HFF-Myc (cell line): ENCODE measurements at regions not wholly inside any gene's neighbourhood (a gene's known extent, or its start where the extent isn't known, plus 50 kb on each side); places are given as distances from the start of the nearest gene placed in this dataset.

Experiments
- DNase-seq: peaks from one replicate; pipeline ENCODE4 v3.0.0-alpha.2; 2011; ENCODE audit warnings: low read depth; ENCODE audit errors: extremely low read depth
- H3K4me3 ChIP-seq: replicated peaks from 2 replicates; pipeline ENCODE4 v1.5.1; 2011; ENCODE audit warnings: low read depth, mild to moderate bottlenecking, control low read depth, low read length
- TF ChIP-seq, protein P1 (sequence below): IDR thresholded peaks from 2 replicates; pipeline ENCODE4 v1.5.1; 2012; ENCODE audit warnings: mild to moderate bottlenecking, low read depth, low read length, control low read depth; ENCODE audit errors: missing control alignments

DNA sequence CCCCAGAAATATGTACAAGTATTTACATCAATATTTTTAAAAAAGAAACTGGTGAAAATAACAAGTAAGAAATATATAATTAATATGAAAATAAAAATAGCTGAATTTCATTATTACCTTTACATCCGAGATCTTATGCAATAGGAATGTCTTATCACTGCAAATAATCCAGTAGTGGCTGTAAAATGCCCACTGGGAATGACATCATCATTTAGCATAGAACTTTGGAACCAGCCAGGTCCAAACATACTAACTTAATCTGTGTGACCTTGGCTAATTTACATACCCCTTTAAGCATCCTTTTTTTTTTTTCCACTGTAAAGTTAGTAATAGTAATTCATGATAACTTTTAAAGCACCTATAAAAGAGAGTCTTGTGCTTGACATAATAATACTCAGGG lies 611.7 kb downstream of the ZIC1 start:
- TF ChIP-seq, protein P1, sequence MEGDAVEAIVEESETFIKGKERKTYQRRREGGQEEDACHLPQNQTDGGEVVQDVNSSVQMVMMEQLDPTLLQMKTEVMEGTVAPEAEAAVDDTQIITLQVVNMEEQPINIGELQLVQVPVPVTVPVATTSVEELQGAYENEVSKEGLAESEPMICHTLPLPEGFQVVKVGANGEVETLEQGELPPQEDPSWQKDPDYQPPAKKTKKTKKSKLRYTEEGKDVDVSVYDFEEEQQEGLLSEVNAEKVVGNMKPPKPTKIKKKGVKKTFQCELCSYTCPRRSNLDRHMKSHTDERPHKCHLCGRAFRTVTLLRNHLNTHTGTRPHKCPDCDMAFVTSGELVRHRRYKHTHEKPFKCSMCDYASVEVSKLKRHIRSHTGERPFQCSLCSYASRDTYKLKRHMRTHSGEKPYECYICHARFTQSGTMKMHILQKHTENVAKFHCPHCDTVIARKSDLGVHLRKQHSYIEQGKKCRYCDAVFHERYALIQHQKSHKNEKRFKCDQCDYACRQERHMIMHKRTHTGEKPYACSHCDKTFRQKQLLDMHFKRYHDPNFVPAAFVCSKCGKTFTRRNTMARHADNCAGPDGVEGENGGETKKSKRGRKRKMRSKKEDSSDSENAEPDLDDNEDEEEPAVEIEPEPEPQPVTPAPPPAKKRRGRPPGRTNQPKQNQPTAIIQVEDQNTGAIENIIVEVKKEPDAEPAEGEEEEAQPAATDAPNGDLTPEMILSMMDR: no peak
- no peak for DNase-seq
- no peak overlapping the region for H3K4me3 ChIP-seq

DNA sequence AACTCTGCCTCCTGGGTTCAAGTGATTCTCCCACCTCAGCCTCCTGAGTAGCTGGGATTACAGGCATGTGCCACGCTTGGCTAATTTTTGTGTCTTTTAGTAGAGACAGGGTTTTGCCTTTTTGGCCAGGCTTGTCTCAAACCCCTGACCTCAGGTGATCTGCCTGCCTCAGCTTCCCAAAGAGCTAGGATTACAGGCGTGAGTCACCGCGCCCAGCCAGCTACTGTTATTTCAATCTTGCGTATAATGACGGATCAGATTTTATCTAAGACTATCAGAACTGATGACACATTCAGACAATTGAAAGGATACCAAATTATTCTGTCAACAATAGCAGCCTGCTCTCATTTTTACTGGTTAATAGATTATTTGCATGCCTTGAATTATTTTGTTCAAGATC lies 612.2 kb downstream of the ZIC1 start:
- no peak for DNase-seq

DNA sequence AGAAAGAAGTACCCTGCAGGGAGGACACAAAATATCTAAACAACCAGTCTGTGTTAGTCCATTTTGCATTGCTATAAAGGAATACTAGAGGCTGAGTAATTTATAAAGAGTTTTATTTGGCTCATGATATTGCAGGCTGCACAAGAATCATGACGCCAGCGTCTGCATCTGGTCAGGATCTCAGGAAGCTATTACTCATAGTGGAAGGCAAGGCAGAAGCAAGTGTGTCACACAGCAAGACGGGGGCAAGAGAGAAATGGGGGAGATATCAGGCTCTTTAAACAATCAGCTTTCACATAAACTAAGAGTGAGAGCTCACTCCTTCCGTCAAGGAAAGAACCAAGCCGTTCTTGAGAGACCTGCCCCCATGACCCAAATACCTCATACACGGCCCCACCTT lies 614.8 kb downstream of the ZIC1 start:
- DNase-seq: no peak
- TF ChIP-seq, protein P1: no peak
- no peak overlapping the region for H3K4me3 ChIP-seq

More for the DNA sequence above, 612.2 kb downstream of the ZIC1 start:
- H3K4me3 ChIP-seq: no peak overlapping the region
- TF ChIP-seq, protein P1: no peak

DNA sequence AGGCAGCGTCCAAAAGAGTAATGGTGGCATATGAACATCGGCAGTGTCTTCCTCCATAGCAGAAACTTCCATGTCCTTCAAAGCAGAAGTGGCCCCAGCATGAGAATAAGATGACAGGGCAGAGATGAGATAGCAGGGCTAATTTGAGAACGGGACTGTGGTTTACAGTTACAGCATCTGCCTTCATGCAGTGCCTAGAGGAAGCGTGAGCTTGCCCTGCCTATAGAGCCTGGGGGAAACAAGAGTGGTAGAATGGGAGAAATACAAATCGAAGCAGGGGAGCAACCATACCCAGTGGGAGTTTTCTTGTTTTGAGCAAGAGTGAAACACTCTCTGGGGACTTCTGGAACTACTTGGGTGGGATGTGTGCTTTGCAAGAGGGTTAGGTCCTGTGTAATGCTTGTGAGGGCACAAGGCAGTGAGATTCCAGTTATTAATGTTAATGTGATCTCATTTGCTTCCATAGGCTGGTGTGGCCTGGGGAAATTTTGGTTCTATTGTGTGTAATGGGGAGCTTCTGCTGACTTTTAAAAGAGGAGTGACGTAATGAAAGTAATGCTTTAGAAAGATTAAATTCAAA lies 616.9 kb downstream of the ZIC1 start:
- no peak for DNase-seq

DNA sequence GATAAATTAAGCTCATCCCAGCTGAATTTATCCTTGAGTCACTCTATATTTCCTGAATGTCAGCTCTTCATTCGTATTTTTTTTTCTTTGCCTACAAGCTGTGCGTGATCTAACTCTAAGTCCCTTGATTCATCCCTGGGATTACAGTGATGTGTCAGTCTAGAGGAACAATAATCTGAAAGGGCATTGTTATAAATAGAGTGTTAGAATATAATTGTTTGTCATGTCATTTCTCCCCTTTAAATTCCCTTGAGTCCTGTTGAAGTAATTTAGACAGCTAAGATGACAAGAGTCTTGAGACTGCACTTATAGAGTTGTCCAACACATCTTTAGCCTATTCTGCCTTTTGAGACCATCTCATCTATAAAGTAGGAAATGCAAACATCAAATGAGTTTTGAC lies 621.8 kb downstream of the ZIC1 start:
- TF ChIP-seq, protein P1: no peak
- no peak for DNase-seq
- H3K4me3 ChIP-seq: no peak overlapping the region

More for the DNA sequence above, 616.9 kb downstream of the ZIC1 start:
- TF ChIP-seq, protein P1: no peak
- no peak overlapping the region for H3K4me3 ChIP-seq

DNA sequence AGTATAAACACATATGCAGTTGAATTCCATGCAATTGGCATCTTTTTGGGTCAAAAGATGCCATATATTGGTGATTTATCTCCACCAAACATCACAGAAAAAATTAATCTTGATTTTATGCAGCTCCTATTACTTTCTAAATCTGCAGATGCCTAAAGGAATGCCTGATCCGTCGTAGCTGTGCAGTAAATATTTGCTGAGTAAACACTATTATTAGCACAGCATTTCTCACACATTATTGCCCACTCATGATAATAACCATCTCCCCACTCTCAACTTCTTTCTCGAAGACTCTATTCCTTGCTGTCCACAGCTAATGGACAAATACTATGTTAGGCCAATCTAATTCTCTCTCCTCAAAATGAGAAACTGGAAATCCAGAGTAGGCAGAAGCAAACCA lies 625.2 kb downstream of the ZIC1 start:
- no peak overlapping the region for H3K4me3 ChIP-seq
- no peak for DNase-seq
- TF ChIP-seq, protein P1: no peak

DNA sequence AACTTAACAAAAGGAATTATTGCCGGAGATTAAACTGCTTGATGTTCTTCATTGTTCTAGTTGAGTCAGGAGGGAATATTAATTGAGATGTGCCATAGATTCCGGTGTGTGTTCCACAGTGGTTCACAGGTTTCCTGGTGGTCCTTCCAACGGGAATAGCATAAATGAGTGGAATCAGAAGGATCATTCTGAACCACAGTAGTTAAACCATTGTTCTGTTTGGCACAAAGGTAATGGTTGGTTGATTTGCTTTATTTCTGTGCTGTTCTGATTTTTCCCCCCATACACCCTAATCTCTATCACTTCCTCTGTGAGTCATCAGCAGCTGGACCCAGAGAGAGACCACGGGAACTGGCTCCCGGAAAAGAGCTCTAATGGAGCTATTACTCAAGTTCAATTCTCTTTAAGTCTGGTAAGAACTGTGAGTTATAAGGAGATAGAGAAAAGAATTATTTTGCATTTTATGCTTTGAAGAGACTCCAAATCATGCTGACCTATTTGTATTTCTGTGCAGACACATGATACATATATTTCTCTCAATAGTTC lies 627.2 kb downstream of the ZIC1 start:
- TF ChIP-seq, protein P1: no peak
- no peak for DNase-seq
- no peak overlapping the region for H3K4me3 ChIP-seq
